ENCODE measurements at regions not wholly inside any gene's neighbourhood (a gene's known extent, or its start where the extent isn't known, plus 50 kb on each side); places are given as distances from the start of the nearest gene placed in this dataset.

- Histone ChIP-seq H3K4me3 (ENCODE audit: low read depth in 1 of 3, low read length in 3 of 3) (no peak overlapping the region), H3K27ac (ENCODE audit: low read depth in 1 of 2, low read length in 2 of 2) (no peak overlapping the region), H3K4me1 (ENCODE audit: control insufficient read depth in 4 of 4, insufficient read depth in 4 of 4, low read length in 3 of 4) (no peaks in the 10 kb centered on the region), H3K9me3 (ENCODE audit: control insufficient read depth in 4 of 4, low read length in 3 of 4) (no peaks in the 10 kb centered on the region), H3K27me3 (ENCODE audit: control insufficient read depth in 4 of 4, insufficient read depth in 4 of 4, low read length in 3 of 4) (no peaks in the 10 kb centered on the region), H3K9ac (ENCODE audit: low read depth in 1 of 2, low read length in 2 of 2) (no peak overlapping the region), H3K36me3 (ENCODE audit: control insufficient read depth in 4 of 4, insufficient read depth in 3 of 4, low read depth in 1 of 4, low read length in 3 of 4) (no peaks in the 10 kb centered on the region)
- no peak for TF ChIP-seq RAD21 (IDR thresholded peaks at IDR 0.05)
- TF ChIP-seq HNF4G (IDR thresholded peaks at IDR 0.05) = no peak
- no peak for TF ChIP-seq RXRA (IDR thresholded peaks at IDR 0.05)
- TF ChIP-seq ATF3 (IDR thresholded peaks at IDR 0.05) = no peak
- no peak for TF ChIP-seq EGR1 (IDR thresholded peaks at IDR 0.05; ENCODE audit: low read depth in 2 of 2)
- TF ChIP-seq GABPA (IDR thresholded peaks at IDR 0.05 in 1 of 2, conservative IDR thresholded peaks at IDR 0.05 in 1 of 2) = no peak
- no peak for TF ChIP-seq JUND (IDR thresholded peaks at IDR 0.05)
- TF ChIP-seq, protein P1, sequence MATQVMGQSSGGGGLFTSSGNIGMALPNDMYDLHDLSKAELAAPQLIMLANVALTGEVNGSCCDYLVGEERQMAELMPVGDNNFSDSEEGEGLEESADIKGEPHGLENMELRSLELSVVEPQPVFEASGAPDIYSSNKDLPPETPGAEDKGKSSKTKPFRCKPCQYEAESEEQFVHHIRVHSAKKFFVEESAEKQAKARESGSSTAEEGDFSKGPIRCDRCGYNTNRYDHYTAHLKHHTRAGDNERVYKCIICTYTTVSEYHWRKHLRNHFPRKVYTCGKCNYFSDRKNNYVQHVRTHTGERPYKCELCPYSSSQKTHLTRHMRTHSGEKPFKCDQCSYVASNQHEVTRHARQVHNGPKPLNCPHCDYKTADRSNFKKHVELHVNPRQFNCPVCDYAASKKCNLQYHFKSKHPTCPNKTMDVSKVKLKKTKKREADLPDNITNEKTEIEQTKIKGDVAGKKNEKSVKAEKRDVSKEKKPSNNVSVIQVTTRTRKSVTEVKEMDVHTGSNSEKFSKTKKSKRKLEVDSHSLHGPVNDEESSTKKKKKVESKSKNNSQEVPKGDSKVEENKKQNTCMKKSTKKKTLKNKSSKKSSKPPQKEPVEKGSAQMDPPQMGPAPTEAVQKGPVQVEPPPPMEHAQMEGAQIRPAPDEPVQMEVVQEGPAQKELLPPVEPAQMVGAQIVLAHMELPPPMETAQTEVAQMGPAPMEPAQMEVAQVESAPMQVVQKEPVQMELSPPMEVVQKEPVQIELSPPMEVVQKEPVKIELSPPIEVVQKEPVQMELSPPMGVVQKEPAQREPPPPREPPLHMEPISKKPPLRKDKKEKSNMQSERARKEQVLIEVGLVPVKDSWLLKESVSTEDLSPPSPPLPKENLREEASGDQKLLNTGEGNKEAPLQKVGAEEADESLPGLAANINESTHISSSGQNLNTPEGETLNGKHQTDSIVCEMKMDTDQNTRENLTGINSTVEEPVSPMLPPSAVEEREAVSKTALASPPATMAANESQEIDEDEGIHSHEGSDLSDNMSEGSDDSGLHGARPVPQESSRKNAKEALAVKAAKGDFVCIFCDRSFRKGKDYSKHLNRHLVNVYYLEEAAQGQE (IDR thresholded peaks at IDR 0.05) = no peak
- TF ChIP-seq FOXA2 (IDR thresholded peaks at IDR 0.05) = no peak
- no peak for TF ChIP-seq CTCF (IDR thresholded peaks at IDR 0.05; ENCODE audit: low read depth, low read length, missing input control)
- TF ChIP-seq SP1 (IDR thresholded peaks at IDR 0.05) = no peak
- no peak for DNase-seq (ENCODE audit: low spot score)
These were observed 400.6 kb downstream of the PTPRU start for GRCh38 chr1:29636936-29637335.

- Histone ChIP-seq H3K9me3 (ENCODE audit: control insufficient read depth in 4 of 4, low read length in 3 of 4) (no peaks in the 10 kb centered on the region), H3K9ac (ENCODE audit: low read depth in 1 of 2, low read length in 2 of 2) (no peak overlapping the region), H3K4me3 (ENCODE audit: low read depth in 1 of 3, low read length in 3 of 3) (no peak overlapping the region), H3K27me3 (ENCODE audit: control insufficient read depth in 4 of 4, insufficient read depth in 4 of 4, low read length in 3 of 4) (no peaks in the 10 kb centered on the region), H3K4me1 (ENCODE audit: control insufficient read depth in 4 of 4, insufficient read depth in 4 of 4, low read length in 3 of 4) (no peaks in the 10 kb centered on the region), H3K27ac (ENCODE audit: low read depth in 1 of 2, low read length in 2 of 2) (no peak overlapping the region), H3K36me3 (ENCODE audit: control insufficient read depth in 4 of 4, insufficient read depth in 3 of 4, low read depth in 1 of 4, low read length in 3 of 4) (no peaks in the 10 kb centered on the region)
- DNase-seq (ENCODE audit: low spot score) = no peak
- 88% methylated on average over 10 of the region's 10 CpGs for WGBS
- TF ChIP-seq FOXA1 (IDR thresholded peaks at IDR 0.05) = no peak
- TF ChIP-seq, protein P1 (IDR thresholded peaks at IDR 0.05) = no peak
- no peak for TF ChIP-seq ATF3 (IDR thresholded peaks at IDR 0.05)
- TF ChIP-seq MAX (IDR thresholded peaks at IDR 0.05) = no peak
- TF ChIP-seq FOXA2 (IDR thresholded peaks at IDR 0.05) = no peak
- TF ChIP-seq TAF1 (conservative IDR thresholded peaks at IDR 0.05) = no peak
- TF ChIP-seq RAD21 (IDR thresholded peaks at IDR 0.05) = no peak
- no peak for TF ChIP-seq SP1 (IDR thresholded peaks at IDR 0.05)
- TF ChIP-seq, protein P2, sequence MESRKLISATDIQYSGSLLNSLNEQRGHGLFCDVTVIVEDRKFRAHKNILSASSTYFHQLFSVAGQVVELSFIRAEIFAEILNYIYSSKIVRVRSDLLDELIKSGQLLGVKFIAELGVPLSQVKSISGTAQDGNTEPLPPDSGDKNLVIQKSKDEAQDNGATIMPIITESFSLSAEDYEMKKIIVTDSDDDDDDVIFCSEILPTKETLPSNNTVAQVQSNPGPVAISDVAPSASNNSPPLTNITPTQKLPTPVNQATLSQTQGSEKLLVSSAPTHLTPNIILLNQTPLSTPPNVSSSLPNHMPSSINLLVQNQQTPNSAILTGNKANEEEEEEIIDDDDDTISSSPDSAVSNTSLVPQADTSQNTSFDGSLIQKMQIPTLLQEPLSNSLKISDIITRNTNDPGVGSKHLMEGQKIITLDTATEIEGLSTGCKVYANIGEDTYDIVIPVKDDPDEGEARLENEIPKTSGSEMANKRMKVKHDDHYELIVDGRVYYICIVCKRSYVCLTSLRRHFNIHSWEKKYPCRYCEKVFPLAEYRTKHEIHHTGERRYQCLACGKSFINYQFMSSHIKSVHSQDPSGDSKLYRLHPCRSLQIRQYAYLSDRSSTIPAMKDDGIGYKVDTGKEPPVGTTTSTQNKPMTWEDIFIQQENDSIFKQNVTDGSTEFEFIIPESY (IDR thresholded peaks at IDR 0.05) = no peak
- TF ChIP-seq EGR1 (IDR thresholded peaks at IDR 0.05; ENCODE audit: low read depth in 2 of 2) = no peak
- TF ChIP-seq CTCF (IDR thresholded peaks at IDR 0.05; ENCODE audit: low read depth, low read length, missing input control) = no peak
- no peak for TF ChIP-seq HNF4A (conservative IDR thresholded peaks at IDR 0.05)
- no peak for TF ChIP-seq HNF4G (IDR thresholded peaks at IDR 0.05)
These were observed 399.4 kb downstream of the PTPRU start for GRCh38 chr1:29635501-29636263.
